Tibial nerve (tissue), 4 donors: ENCODE measurements at regions not wholly inside any gene's neighbourhood (a gene's known extent, or its start where the extent isn't known, plus 50 kb on each side); places are given as distances from the start of the nearest gene placed in this dataset.

Source experiments
- EP300 ChIP-seq, 2 donors: sonication (generic); formaldehyde crosslinking; IDR thresholded peaks; one replicate each; pipeline ENCODE4 v1.6.1; 2017; ENCODE audit warnings: antibody characterized with exemption in 2 of 2, mild to moderate bottlenecking in 1 of 2
- TF ChIP-seq, protein P1 (sequence below), 5 experiments: fragments of 200-600 bp in 3 of 5; fragments of 450-650 bp in 2 of 5; sonication (generic) in 3 of 5; IDR thresholded peaks; one replicate each; pipeline ENCODE4 v1.5.1; 2016 to 2019; ENCODE audit warnings: antibody characterized with exemption in 5 of 5, mild to moderate bottlenecking in 3 of 5, moderate library complexity in 2 of 5

DNA sequence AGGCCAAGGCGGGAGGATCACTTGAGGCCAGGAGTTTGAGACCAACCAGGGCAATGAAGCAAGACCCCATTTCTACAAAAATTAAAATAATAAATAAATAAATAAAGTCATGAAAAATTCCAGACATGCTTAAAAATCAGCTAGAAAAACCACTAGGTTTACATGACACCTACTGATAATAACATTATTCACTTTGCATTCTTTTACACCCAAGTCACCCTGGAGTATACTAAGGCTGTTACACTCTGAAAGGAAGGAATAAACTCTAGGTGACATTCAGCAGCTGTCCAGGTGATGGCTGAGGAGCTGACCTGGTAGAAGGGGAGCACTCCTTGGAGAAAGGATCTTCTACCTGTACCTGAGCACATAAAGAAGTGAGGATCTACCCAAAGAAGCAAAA lies 179.2 kb downstream of the ZNF281 start:
- TF ChIP-seq EP300 (IDR thresholded peaks at IDR 0.05): no peak
- TF ChIP-seq, protein P1, sequence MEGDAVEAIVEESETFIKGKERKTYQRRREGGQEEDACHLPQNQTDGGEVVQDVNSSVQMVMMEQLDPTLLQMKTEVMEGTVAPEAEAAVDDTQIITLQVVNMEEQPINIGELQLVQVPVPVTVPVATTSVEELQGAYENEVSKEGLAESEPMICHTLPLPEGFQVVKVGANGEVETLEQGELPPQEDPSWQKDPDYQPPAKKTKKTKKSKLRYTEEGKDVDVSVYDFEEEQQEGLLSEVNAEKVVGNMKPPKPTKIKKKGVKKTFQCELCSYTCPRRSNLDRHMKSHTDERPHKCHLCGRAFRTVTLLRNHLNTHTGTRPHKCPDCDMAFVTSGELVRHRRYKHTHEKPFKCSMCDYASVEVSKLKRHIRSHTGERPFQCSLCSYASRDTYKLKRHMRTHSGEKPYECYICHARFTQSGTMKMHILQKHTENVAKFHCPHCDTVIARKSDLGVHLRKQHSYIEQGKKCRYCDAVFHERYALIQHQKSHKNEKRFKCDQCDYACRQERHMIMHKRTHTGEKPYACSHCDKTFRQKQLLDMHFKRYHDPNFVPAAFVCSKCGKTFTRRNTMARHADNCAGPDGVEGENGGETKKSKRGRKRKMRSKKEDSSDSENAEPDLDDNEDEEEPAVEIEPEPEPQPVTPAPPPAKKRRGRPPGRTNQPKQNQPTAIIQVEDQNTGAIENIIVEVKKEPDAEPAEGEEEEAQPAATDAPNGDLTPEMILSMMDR (IDR thresholded peaks at IDR 0.05): no peak
